ENCODE measurements at regions not wholly inside any gene's neighbourhood (a gene's known extent, or its start where the extent isn't known, plus 50 kb on each side); places are given as distances from the start of the nearest gene placed in this dataset.

DNA sequence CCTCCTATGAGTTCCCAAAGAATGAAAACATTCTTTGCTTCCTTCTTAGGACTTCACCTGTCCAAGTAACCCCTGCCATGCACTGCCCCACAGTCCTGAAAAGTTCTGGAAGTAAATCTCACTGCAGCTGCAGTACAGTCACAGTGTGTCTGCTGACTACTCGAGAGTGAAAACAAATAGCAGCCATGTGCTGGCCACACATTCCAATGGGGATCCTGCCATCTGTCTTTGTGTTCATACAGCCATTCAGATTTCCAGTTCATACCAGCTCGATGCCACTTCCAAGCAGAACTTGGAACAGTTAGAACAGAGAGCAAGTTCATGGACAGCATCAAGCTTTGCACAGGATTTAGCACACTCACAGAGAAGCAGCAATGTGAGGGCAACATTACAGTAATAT lies 629.9 kb upstream of the ACVR2A start:
- H3K4me3 ChIP-seq (ENCODE audit: low read length) = no peak overlapping the region

DNA sequence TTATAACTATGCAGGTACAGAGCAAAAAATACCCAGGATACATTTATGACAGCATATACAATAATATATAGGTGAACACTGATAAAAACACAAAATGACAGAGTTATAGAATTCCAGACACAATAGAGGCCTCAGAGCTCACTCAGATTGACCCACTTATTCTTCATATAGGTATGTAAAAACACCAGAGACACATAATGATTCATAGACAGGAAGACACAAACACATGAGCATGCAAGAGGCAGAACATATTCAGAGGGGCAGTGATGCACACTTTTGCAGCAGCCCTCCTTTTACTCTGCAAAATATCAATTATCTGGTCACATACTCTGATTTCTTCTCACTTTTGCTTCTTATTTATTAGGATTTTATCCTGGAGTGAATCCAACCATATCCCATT lies 633.3 kb upstream of the ACVR2A start:
- DNase-seq (ENCODE audit: low read depth, low spot score) = no peak
- H3K4me3 ChIP-seq (ENCODE audit: low read length) = no peak overlapping the region

More for the DNA sequence above, 629.9 kb upstream of the ACVR2A start:
- no peak for DNase-seq (ENCODE audit: low read depth, low spot score)

DNA sequence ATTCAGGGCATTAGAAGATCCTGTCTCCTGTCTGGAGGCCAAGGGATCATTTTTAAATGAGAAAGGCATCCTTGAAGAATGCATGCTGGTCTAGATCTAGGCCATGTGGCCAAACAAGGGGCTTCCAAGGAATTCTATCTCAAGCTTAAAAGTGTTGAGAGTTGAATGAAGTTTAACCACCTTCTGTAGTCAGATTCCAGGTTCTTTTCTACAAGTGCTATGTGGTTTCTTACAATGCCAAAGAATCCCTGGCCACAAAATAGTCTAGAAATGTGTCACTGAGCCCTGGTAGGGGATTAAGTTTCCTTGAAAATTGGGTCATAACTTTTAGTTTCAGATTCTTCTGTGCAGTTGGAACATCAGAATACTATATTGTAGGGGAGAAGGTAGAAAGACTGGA lies 640.7 kb upstream of the ACVR2A start:
- no peak overlapping the region for H3K4me3 ChIP-seq (ENCODE audit: low read length)
- no peak for DNase-seq (ENCODE audit: low read depth, low spot score)

DNA sequence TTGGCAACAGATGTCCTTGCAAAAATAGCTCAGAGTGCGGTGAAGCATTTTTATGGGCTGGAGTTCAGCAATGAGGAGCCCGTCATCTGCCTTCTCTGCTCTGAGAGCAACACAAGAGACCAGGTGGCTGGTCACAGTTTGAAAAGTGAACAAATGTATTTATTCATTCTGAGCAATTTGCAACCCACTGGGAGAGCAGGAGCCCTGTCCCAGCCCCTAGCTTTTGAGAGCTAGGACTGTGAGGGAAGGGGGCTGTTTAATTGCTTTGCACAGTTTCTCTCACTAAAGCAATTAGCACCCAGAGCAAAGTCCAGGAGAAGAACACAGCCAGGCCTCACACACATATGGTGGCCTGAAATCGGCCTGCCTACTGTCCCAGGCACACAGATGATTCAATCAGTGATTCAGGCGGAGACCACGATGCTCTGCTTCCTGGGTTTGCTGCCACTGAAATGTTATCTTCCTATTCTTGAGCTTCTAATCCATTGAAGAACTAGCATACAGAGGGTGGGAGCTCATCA lies 646.1 kb upstream of the ACVR2A start:
- H3K4me3 ChIP-seq (ENCODE audit: low read length) = no peak overlapping the region
- DNase-seq (ENCODE audit: low read depth, low spot score) = no peak

DNA sequence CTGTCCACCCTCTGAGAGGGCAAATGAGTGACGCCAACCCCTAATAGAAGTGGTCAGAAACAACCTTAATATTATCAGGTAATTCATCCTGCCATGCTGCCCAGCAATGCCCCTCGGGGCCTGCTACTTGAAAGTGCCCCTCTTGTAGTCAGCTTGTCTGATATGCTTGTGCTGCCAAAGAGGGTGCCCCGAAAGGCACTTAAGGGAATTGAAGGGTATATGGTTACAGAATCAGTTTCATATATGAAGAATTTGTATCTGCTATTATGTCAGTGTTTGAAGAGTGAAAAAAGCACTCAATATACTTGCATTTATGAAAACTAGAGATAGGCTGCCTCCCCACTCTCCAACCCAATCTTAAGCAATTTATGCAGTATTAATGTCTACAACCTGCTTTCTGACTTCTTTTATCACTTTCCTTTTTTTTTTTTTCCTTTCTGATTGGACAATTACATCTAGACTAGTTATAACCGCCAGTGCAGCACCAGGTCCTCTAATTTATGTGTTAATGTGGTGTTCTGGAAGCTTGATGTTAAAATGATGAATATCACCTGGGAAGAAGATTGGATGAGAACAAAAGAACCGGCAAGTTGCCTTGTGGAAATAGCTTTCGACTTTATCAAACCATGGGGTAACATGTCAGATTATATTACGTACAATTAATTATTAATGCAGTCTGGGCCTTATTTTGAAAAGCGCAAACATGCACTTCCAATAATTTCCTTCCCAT lies 646.9 kb upstream of the ACVR2A start:
- no peak overlapping the region for H3K4me3 ChIP-seq (ENCODE audit: low read length)
- no peak for DNase-seq (ENCODE audit: low read depth, low spot score)

DNA sequence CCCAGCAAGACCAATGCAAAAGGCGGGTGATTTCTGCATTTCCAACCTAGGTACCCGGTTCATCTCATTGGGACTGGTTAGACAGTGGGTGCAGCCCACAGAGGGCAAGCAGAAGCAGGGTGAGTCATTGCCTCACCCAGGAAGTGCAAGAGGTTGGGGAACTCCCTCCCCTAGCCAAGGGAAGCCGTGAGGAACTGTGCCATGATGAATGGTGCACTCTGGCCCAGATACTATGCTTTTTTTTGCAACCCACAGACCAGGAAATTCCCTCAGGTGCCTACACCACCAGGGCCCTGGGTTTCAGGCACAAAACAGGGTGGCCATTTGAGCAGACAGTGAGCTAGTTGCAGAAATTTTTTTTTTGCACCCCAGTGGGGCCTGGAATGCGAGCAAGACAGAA lies 662.6 kb upstream of the ACVR2A start:
- DNase-seq (ENCODE audit: low read depth, low spot score) = no peak
- H3K4me3 ChIP-seq (ENCODE audit: low read length) = no peak overlapping the region

DNA sequence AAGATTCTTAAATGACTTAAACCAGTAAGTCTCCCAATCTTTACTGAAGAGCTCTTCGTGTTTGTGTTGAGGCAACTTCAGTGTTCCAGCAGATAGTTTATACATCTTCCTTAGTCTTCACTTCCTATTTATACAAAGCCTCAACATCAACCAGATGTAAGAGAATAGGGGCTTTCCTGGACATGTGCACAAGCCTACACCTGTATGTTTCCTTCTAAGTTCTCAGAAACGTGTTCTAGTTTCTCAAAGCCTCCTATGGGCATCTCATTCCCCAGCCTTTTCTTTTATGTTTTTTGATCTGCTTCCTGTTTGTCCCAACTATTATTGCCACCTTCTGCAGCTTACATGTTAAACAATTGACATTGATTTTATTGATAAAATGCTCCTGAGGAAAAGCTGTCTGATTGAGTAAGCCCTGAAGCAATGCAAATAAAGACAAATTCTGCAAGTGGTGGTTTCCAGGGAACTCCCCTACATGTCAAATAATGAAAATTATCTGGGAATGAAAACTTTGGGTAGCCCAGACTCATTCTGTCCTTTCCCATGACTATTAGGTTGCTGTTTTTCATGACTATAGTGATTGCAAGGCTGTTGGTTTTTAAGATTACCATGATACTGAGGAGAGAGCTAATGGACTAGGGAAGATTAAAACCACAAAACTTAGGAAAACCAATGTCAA lies 663.3 kb upstream of the ACVR2A start:
- DNase-seq (ENCODE audit: low read depth, low spot score) = no peak
- no peak overlapping the region for H3K4me3 ChIP-seq (ENCODE audit: low read length)

DNA sequence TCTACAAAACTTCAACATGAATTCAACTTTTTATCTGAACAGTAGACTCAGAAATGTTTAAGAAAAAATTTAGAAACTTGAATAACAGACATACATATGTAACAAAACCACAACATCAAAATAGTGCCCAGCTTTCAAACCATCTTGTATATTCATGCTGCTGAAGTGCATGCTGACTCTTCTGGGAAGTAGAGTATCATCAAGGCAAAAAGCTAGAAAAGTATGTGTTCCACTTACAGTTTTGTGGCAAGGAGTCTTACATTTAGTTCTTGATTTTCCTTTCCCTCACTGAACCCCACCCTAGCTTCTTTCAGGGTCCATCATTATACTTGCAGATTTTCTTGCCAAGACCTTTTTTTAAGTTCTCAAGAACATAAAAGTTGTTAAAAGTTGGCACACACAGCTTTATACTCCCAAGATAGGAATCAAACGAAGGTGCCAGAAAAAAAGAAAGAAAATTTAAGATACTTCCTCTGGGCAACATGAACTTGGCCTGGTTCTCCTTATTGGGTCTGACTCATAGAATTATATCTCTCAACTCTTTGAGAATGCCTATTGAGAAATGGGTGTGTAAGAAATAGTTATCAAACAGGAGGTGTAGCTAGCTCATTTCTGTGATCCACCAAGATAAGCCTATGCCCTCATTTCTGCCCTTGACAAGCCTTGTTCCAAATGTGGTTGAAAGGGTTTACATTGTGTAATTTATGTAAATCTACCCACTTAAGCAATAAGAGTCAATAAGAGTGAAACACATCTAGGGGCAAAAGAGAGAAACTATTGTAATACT lies 667.6 kb upstream of the ACVR2A start:
- no peak for DNase-seq (ENCODE audit: low read depth, low spot score)
- H3K4me3 ChIP-seq (ENCODE audit: low read length) = no peak overlapping the region

DNA sequence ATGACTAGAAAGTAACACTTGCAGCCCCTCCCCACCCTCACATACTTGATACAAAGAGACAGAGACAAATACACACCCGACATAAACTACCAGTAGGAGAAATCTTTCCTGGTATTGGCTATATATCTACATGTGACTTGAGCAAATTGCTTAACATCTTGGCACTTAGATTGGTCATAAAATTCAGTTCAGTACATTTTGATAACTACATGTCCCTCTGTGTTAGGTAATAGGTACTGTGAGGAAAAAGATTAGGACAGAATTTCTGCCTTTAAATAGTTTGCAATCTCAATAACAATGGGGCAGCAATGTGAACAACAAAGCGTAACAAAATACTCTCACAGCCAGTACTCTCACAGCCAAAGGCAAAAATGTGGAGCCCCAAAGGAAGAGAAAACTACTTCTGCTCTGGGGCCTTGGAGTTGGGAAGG lies 670.0 kb upstream of the ACVR2A start:
- DNase-seq (ENCODE audit: low read depth, low spot score) = no peak
- H3K4me3 ChIP-seq (ENCODE audit: low read length) = no peak overlapping the region

DNA sequence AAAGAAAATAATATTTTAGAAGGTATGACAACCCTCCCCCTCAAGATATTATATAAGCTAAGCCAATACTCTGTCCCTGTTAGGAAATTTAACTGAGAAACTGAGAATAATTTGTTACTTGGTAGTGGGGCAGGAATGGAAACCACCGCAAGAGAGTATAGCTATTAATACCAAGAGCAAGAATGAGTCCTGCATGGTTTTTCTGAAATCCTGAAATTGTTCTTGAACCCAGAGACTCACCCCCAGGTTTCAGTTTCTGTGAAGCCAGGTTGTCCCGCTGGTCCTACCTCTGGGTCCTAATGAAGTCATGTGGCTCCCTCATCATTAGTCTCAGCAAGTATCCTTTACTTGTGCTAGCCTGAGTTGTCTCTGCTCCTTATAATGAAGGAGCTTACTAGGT lies 671.0 kb upstream of the ACVR2A start:
- DNase-seq (ENCODE audit: low read depth, low spot score) = no peak
- no peak overlapping the region for H3K4me3 ChIP-seq (ENCODE audit: low read length)

DNA sequence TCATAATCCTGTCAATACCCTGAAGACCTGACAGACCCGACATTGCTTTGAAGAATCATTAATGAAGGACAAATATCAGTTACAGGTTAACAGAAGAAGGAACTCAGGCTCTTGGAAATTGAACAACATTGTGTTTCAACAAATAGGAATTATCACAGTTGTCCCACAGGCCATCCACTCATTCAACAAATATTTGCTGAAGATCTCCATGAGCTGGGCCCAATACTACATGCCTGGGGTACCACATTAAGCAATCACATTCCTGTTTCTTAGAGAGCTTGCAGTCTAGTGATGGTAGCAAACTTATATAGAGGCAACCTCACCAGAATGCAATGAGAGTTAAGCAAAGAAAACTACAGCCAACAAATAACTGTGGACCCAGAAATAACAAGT lies 671.6 kb upstream of the ACVR2A start:
- no peak for DNase-seq (ENCODE audit: low read depth, low spot score)
- H3K4me3 ChIP-seq (ENCODE audit: low read length) = no peak overlapping the region

DNA sequence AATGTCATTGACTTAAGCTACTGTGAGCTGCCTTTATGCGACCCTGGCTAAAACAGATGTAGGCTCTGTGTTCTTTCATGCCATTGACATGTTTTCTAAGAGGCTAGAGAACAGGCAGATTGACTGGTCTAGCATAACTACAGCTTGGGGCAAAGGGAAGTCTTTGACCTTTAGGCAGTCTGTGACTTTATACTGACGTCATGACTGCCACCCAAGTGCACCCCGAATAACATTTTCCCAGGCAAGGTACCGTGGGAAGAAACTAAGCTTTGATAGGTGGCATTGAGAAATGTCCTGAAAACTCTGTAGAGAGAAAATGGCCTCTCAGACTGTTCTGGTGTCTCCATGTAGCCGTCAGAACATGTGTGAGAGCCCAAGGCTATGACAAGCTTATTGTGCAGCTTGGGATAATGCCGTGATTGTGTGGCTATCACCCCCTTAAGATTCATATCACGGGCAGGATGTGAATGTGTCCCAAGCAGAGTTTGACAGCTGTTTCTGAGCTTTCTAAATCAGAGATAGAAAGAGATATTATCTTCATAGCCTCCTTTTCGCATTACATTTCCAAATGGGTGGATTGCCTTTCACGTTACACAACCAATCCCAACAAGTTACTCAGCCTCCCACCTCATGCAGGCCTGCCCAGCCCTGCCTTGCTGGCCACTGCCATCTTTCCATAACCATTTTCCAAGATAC lies 672.2 kb upstream of the ACVR2A start:
- no peak overlapping the region for H3K4me3 ChIP-seq (ENCODE audit: low read length)
- no peak for DNase-seq (ENCODE audit: low read depth, low spot score)

DNA sequence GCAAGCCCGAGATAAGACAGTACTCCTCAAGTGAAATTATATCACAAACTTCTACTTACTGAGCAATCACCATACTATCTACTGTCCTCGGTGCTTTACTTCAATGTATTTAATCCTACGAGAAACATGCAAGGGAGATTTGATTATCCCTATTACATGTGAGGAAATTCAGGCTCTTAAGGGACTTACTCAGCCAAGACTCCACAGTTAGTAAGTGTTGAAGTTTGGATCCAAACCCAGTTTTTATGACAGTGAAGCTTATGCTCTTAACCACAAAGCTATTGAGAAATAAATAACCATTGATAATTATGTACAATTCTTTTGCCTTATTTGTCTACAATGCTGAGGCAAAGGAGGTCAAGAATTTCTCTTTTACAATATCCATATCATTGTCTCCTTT lies 672.9 kb upstream of the ACVR2A start:
- H3K4me3 ChIP-seq (ENCODE audit: low read length) = no peak overlapping the region
- no peak for DNase-seq (ENCODE audit: low read depth, low spot score)

DNA sequence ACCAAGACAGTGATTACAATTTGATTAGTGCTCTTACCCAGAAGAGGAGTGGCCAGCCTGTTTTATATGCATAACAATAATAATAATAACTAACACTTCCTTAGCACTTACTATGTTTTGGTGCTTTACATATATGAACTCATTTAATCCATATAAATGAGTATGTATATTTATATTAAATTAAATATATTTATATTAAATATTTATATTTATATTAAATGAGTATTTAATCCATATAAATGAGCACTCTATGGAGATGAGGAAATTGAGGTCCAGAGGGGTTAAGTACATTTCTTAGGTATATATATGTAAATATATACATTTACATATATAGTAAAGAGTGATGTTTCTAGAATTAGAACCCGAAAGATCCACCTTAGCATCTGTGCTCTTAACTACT lies 673.9 kb upstream of the ACVR2A start:
- H3K4me3 ChIP-seq (ENCODE audit: low read length) = no peak overlapping the region
- no peak for DNase-seq (ENCODE audit: low read depth, low spot score)

DNA sequence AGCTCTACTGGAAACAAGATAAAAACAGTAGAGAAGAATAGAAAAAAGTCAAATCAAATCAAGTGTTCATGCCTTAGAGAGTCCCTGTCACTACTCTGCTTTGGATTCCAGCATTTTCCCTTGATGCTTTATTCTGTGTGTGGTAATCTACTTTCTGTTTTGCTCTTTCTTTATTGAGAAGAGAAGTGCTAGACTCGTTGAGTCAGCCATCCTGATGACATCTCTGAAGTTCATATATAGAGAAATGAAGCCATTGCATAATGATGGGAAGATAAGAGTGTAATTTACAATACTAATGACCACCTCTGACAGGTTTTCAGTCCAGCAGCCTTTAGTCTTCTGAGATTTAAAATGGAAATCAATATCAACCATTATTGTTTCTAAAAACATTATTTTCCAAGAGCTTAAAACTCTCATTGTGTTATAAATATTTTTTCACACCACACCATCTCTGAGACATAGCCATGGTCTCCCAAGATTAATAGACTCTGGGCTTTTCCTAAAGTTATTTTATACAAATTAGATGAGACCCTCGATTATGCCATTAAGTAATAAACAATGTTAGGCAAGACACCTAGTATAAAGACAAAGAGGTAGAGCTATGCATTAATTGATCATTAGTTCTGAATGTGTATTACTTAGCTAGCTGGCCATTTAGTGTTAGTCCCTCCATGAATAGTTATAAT lies 679.0 kb upstream of the ACVR2A start:
- no peak for DNase-seq (ENCODE audit: low read depth, low spot score)
- no peak overlapping the region for H3K4me3 ChIP-seq (ENCODE audit: low read length)

DNA sequence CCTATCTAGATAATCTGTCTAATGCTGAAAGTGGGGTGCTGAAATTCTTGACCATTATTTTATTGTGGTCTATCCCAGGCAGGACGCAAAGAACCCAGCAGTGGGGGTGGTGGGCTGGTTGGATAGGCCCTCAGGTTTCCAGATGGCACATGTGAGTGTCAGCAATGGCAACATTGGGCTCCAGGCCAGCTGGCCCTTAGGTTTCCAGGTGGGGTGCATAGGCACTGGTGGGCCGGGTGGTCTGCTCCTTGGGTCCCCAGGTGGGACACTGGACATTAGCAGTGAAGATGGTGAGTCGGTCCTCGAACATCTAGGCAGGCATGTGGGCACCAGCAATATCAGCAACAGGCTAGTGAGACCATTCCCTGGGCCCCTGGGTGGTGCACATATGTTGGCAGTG lies 680.3 kb upstream of the ACVR2A start:
- no peak overlapping the region for H3K4me3 ChIP-seq (ENCODE audit: low read length)
- no peak for DNase-seq (ENCODE audit: low read depth, low spot score)

DNA sequence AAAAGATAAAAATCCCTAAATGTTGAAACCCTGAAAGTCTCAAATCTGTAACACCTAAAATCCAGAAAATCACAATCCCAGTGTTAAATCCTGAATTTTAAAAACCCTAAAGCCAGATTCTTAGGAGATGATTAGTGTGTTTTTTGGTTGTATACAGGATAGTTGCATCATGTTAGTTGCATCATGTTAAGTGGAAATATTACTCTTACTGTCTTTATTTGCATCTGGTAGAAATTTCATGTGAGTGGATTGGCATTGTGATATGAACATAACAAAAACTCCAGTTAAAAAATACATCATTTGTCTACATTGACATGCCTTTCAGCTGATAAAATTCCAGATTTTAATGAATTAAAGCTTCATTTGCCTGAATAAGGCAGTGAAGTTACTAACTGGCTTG lies 683.1 kb upstream of the ACVR2A start:
- no peak overlapping the region for H3K4me3 ChIP-seq (ENCODE audit: low read length)
- no peak for DNase-seq (ENCODE audit: low read depth, low spot score)

DNA sequence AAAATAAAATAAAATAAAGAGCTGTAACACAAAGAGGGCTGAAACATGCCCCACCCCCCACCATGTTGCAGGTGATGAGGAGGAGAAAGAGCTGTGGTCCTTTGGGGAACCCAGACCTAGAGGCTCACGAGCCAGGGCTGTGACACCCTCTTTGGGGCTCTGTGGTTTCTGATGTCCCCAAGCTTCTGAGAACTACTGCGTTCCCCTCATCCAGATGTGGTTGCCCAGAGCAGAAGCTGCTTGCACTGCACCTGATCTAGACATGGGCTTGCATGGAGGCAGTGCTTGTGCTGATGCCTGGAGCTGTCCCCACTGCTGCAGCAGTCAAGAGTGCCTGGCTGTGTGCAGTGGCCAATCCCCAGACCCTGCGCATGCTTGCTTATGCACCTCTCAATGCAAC lies 687.9 kb upstream of the ACVR2A start:
- H3K4me3 ChIP-seq (ENCODE audit: low read length) = no peak overlapping the region
- DNase-seq (ENCODE audit: low read depth, low spot score) = no peak

DNA sequence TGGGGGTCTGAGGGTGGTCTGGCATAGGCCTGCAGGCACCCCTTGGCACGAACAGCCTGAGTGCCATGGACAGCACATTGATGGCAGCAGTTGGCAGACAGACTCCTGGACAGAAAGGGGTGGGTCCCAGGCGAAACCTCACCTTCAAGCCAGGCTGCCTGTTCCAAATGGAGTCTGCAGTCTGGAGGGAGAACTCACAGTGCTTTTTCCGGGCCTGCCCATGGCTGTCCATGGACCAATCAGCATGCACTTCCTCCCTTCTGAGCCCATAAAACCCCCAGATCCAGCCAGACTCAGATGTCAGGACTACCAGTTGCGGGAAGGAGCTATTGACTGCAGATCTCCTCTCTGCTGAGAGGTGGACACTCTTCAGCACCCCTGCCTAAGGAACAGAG lies 694.6 kb upstream of the ACVR2A start:
- DNase-seq (ENCODE audit: low read depth, low spot score) = no peak
- H3K4me3 ChIP-seq (ENCODE audit: low read length) = no peak overlapping the region

Data from Jurkat, Clone E6-1 (cell line).